ENCODE measurements at regions not wholly inside any gene's neighbourhood (a gene's known extent, or its start where the extent isn't known, plus 50 kb on each side); places are given as distances from the start of the nearest gene placed in this dataset.

GRCh38 chr9:129524582-129525270 is 96.2 kb downstream of the C9orf50 start:
- ATAC-seq: no peak
- TF ChIP-seq CREB5 (CRISPR knock-in tag; IDR thresholded peaks at IDR 0.05; ENCODE audit: low read depth): no peak
- TF ChIP-seq ZNF8 (CRISPR knock-in tag; IDR thresholded peaks at IDR 0.05): no peak
- TF ChIP-seq CSDC2 (CRISPR knock-in tag; IDR thresholded peaks at IDR 0.05): no peak
- no peak for TF ChIP-seq GLIS3 (CRISPR knock-in tag; IDR thresholded peaks at IDR 0.05)
- no peak for TF ChIP-seq CSRNP3 (CRISPR knock-in tag; IDR thresholded peaks at IDR 0.05)
- no peak for TF ChIP-seq ZNF70 (CRISPR knock-in tag; IDR thresholded peaks at IDR 0.05)
- no peak for TF ChIP-seq TSHZ2 (CRISPR knock-in tag; IDR thresholded peaks at IDR 0.05)

- TF ChIP-seq TCF4 (CRISPR knock-in tag; IDR thresholded peaks at IDR 0.05; ENCODE audit: borderline replicate concordance) (no peak), TSHZ2 (CRISPR knock-in tag; IDR thresholded peaks at IDR 0.05) (no peak), ISL1 (CRISPR knock-in tag; IDR thresholded peaks at IDR 0.05) (no peak), ZC3H10 (CRISPR knock-in tag; IDR thresholded peaks at IDR 0.05) (no peak), CSDC2 (CRISPR knock-in tag; IDR thresholded peaks at IDR 0.05) (no peak), BACH2 (CRISPR knock-in tag; IDR thresholded peaks at IDR 0.05; ENCODE audit: borderline replicate concordance) (no peak), SNAI2 (CRISPR knock-in tag; IDR thresholded peaks at IDR 0.05) (no peak), CSRNP3 (CRISPR knock-in tag; IDR thresholded peaks at IDR 0.05) (no peak), GLIS3 (CRISPR knock-in tag; IDR thresholded peaks at IDR 0.05) (no peak), RARB (CRISPR knock-in tag; IDR thresholded peaks at IDR 0.05) (no peak)
- no peak for ATAC-seq
These were observed 96.8 kb downstream of the C9orf50 start for GRCh38 chr9:129523943-129524581.

- ATAC-seq: no peak
- TF ChIP-seq CSDC2 (CRISPR knock-in tag; IDR thresholded peaks at IDR 0.05): no peak
- no peak for TF ChIP-seq ZNF8 (CRISPR knock-in tag; IDR thresholded peaks at IDR 0.05)
- TF ChIP-seq GLIS3 (CRISPR knock-in tag; IDR thresholded peaks at IDR 0.05): no peak
- TF ChIP-seq ZFP3 (CRISPR knock-in tag; IDR thresholded peaks at IDR 0.05): no peak
- TF ChIP-seq ZFP30 (CRISPR knock-in tag; IDR thresholded peaks at IDR 0.05): no peak
- no peak for TF ChIP-seq ZC3H10 (CRISPR knock-in tag; IDR thresholded peaks at IDR 0.05)
- no peak for TF ChIP-seq PATZ1 (CRISPR knock-in tag; IDR thresholded peaks at IDR 0.05; ENCODE audit: borderline replicate concordance)
- TF ChIP-seq ZNF70 (CRISPR knock-in tag; IDR thresholded peaks at IDR 0.05): no peak
- TF ChIP-seq CSRNP3 (CRISPR knock-in tag; IDR thresholded peaks at IDR 0.05): no peak
- no peak for TF ChIP-seq ZNF565 (CRISPR knock-in tag; conservative IDR thresholded peaks at IDR 0.05; ENCODE audit: low read depth)
- TF ChIP-seq TSHZ2 (CRISPR knock-in tag; IDR thresholded peaks at IDR 0.05): no peak
- TF ChIP-seq SNAI2 (CRISPR knock-in tag; IDR thresholded peaks at IDR 0.05): no peak
These were observed 98.5 kb downstream of the C9orf50 start for GRCh38 chr9:129522351-129522750.

Measured in SK-N-SH treated with all-trans-retinoic acid at 6 μM for 48 hours (cell line).